Peyer's patch (tissue), 4 donors: ENCODE measurements at regions not wholly inside any gene's neighbourhood (a gene's known extent, or its start where the extent isn't known, plus 50 kb on each side); places are given as distances from the start of the nearest gene placed in this dataset.

ENCODE experiments used
- CTCF ChIP-seq, 6 experiments: fragments of 450-650 bp in 4 of 6; fragments of 200-600 bp in 2 of 6; sonication (generic) in 1 of 6; IDR thresholded peaks; one replicate each; pipeline ENCODE4 v1.5.1; 2017 to 2019; ENCODE audit warnings: antibody characterized with exemption in 6 of 6, mild to moderate bottlenecking in 3 of 6, moderate library complexity in 1 of 6
- POLR2A ChIP-seq, 2 donors: fragments of 450-650 bp; IDR thresholded peaks; one replicate each; pipeline ENCODE4 v1.5.1; 2017; ENCODE audit warnings: antibody characterized with exemption in 2 of 2, mild to moderate bottlenecking in 2 of 2, moderate library complexity in 2 of 2

- TF ChIP-seq CTCF (IDR thresholded peaks at IDR 0.05) (no peak), POLR2A (IDR thresholded peaks at IDR 0.05) (no peak)
Measured at GRCh38 chr10:108567899-108568752, 1355.2 kb downstream of the XPNPEP1 start.
